Keratinocyte (primary cell): ENCODE measurements at regions not wholly inside any gene's neighbourhood (a gene's known extent, or its start where the extent isn't known, plus 50 kb on each side); places are given as distances from the start of the nearest gene placed in this dataset.

Experiments used
- DNase-seq: peaks from one replicate; pipeline ENCODE4 v3.0.0-alpha.2; 2011; ENCODE audit warnings: low read depth, missing footprints, low spot score
- FAIRE-seq: peaks from 2 replicates; lab custom pipeline; 2011; peaks lifted over from hg19 to GRCh38; lab: Jason Lieb, UNC
- H2AFZ ChIP-seq: 2 replicates; pipeline ENCODE4 v1.6.0; 2012; ENCODE audit warnings: low read length, control low read depth, inconsistent platforms; ENCODE audit not compliant: control insufficient read depth
- H3K27ac ChIP-seq: 2 replicates; pipeline ENCODE4 v1.5.1; 2011; ENCODE audit warnings: low read length; ENCODE audit not compliant: control insufficient read depth, insufficient read depth
- H3K27me3 ChIP-seq: 3 replicates; pipeline ENCODE4 v1.6.0; 2011; ENCODE audit warnings: low read length; ENCODE audit not compliant: control insufficient read depth, insufficient read depth; ENCODE audit errors: extremely low read depth
- H3K36me3 ChIP-seq, 2 experiments: 2 replicates in 1 of 2; 3 replicates in 1 of 2; pipeline ENCODE4 v1.5.1; 2011; ENCODE audit warnings: low read length in 2 of 2, mild to moderate bottlenecking in 1 of 2; ENCODE audit not compliant: control insufficient read depth in 2 of 2, insufficient read depth in 2 of 2; ENCODE audit errors: extremely low read depth in 1 of 2
- H3K4me1 ChIP-seq: 3 replicates; pipeline ENCODE4 v1.5.1; 2011; ENCODE audit warnings: low read length; ENCODE audit not compliant: control insufficient read depth, insufficient read depth; ENCODE audit errors: extremely low read depth
- H3K4me2 ChIP-seq: 3 replicates; pipeline ENCODE4 v1.6.0; 2011; ENCODE audit warnings: low read depth, low read length; ENCODE audit not compliant: control insufficient read depth, insufficient read depth; ENCODE audit errors: extremely low read depth
- H3K4me3 ChIP-seq, 3 experiments: fragments of 200-600 bp in 1 of 3; sonication (generic) in 1 of 3; 2 replicates in 2 of 3; 3 replicates in 1 of 3; pipeline ENCODE4 v1.5.1; 2011 to 2016; ENCODE audit warnings: low read length in 3 of 3, mild to moderate bottlenecking in 3 of 3, control low read depth in 2 of 3, inconsistent platforms in 1 of 3, low read depth in 1 of 3, mixed read lengths in 1 of 3, mixed run types in 1 of 3, moderate library complexity in 1 of 3; ENCODE audit not compliant: control insufficient read depth in 2 of 3, insufficient read depth in 2 of 3; ENCODE audit errors: extremely low read depth in 1 of 3
- H3K79me2 ChIP-seq: 2 replicates; pipeline ENCODE4 v1.6.0; 2012; ENCODE audit warnings: low read length; ENCODE audit not compliant: control insufficient read depth, insufficient read depth
- H3K9ac ChIP-seq: 3 replicates; pipeline ENCODE4 v1.6.0; 2011; ENCODE audit warnings: low read length; ENCODE audit not compliant: control insufficient read depth, insufficient read depth; ENCODE audit errors: extremely low read depth
- H3K9me1 ChIP-seq: 3 replicates; pipeline ENCODE4 v1.6.0; 2011; ENCODE audit warnings: low read length; ENCODE audit not compliant: control insufficient read depth, insufficient read depth; ENCODE audit errors: extremely low read depth
- H3K9me3 ChIP-seq: 2 replicates; pipeline ENCODE4 v1.5.1; 2012; ENCODE audit warnings: low read depth, low read length; ENCODE audit not compliant: control insufficient read depth
- H4K20me1 ChIP-seq: 3 replicates; pipeline ENCODE4 v1.6.0; 2011; ENCODE audit warnings: low read length; ENCODE audit not compliant: control insufficient read depth, insufficient read depth; ENCODE audit errors: extremely low read depth
- CTCF ChIP-seq, 3 experiments: IDR thresholded peaks in 1 of 3; conservative IDR thresholded peaks in 1 of 3; optimal IDR thresholded peaks in 1 of 3; 2 replicates in 2 of 3; 3 replicates in 1 of 3; pipeline versions ENCODE3 to v1.5.1; 2011; ENCODE audit warnings: low read length in 3 of 3, mild to moderate bottlenecking in 3 of 3, moderate library complexity in 2 of 3, control low read depth in 1 of 3, inconsistent platforms in 1 of 3; ENCODE audit not compliant: insufficient read depth in 2 of 3; ENCODE audit errors: extremely low read depth in 1 of 3
- EZH2 ChIP-seq: IDR thresholded peaks from one replicate; pipeline ENCODE4 v1.6.1; 2012; ENCODE audit warnings: inconsistent platforms, mild to moderate bottlenecking, low read length, moderate library complexity
- dilution Hi-C: fragments of 300-500 bp; cut with MboI; formaldehyde crosslinking; loops from one replicate; pipeline ENCODE4 v1.7.0; 2020; ENCODE audit warnings: low sequenced_read_pairs; ENCODE audit not compliant: extremely low pct_ligation_motif_present

GRCh38 chr20:22985239-22985778, 49.8 kb upstream of the SSTR4 start:
- Histone ChIP-seq H3K9ac (no peak overlapping the region), H2AFZ (no peak overlapping the region), H3K36me3 (no peaks in the 10 kb centered on the region), H3K4me2 (no peak overlapping the region), H3K9me1 (no peaks in the 10 kb centered on the region), H3K4me1 (no peaks in the 10 kb centered on the region), H3K27me3 (no peaks in the 10 kb centered on the region), H3K27ac (no peak overlapping the region), H3K9me3 (no peaks in the 10 kb centered on the region), H3K4me3 (no peak overlapping the region), H3K79me2 (no peaks in the 10 kb centered on the region), H4K20me1 (no peaks in the 10 kb centered on the region)
- no peak for DNase-seq
- FAIRE-seq: no peak
- dilution Hi-C loops: no loop called here
- TF ChIP-seq CTCF (optimal IDR thresholded peaks at IDR 0.05 in 1 of 3, IDR thresholded peaks at IDR 0.05 in 1 of 3, conservative IDR thresholded peaks at IDR 0.05 in 1 of 3; ENCODE audit: extremely low read depth in 1 of 3, insufficient read depth in 2 of 3, low read length in 3 of 3): no peak
- TF ChIP-seq EZH2: no peak
